ENCODE measurements at regions not wholly inside any gene's neighbourhood (a gene's known extent, or its start where the extent isn't known, plus 50 kb on each side); places are given as distances from the start of the nearest gene placed in this dataset.
"Not testable (repeated sequence)": the region's sequence is repeated elsewhere in the genome, so short reads cannot be mapped to it uniquely, and the experiment has no call there.

DNA sequence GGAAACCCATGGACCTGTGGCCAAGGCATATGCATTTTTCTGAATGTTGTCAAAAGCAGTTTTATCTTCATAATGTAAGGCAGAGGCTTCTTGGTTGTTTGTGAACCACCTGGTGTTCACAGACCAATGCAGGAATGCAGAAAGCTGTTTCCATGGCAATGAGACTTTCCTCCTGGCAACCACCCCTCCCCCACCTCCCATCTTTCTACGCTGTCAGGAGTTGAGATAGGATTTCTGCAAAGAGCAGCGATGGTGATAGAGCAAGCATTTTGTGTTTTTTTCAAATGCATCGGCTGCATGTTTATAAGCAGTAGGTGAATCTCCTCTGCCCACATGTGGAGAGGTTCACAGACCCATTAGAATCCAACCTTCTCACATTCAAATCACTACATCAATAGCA, 114.1 kb upstream of the SMLR1 start:
- peak; percentile 40 for DNase-seq (ENCODE audit: low spot score)

- no peak for DNase-seq (ENCODE audit: low spot score)
These were observed 112.1 kb upstream of the SMLR1 start for GRCh38 chr6:130715058-130715457.

GRCh38 chr6:130716466-130716865, 110.7 kb upstream of the SMLR1 start:
- no peak for DNase-seq (ENCODE audit: low spot score)

DNA sequence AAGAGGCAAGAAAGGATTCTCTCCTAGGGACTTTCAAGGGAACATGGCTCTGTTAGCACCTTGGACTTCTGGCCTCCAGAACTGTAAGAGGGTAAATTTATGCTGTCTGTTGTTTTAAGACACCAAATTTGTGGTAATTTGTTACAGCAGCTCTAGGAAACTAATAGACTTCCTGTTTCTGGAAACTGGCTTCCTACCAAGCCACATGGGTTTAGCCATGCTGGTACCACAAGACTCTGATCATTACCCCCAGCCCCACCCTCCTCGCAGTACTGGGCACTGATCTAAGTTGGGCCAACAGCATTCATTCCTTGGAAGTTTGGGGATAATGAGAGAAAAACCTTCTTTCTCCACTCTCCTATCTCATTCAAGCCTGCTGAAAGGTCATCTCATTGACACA, 109.5 kb upstream of the SMLR1 start:
- DNase-seq (ENCODE audit: low spot score): no peak

DNA sequence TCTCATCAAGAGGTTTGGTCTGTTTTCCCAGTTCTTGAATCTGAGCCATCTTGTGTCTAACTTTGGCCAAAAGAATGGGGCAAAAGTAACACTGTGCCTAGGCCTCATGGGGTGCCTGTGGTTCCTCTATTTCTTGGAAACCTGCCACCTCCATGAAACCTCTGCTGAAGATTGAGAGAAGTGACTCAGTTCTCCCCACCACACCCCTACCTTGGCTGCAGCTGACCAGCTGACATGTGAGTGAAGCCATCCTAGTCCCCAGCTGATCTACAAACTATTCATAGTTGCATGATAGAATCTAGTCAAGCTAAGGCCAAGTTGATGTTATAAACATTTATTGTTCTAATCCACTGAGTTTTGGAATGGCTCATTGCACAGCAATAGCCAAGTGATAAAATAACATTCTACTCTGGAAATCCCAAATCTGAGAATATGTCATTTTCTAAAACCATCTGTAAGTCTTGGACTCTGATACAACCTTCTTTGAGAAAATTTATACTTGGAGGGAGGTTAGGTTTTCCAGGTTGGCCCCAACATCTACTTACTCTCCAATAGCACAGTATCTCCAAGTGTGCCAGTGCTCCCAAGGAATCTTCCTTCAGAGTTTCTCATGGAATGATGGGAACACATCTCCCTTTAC, 107.0 kb upstream of the SMLR1 start:
- no peak for DNase-seq (ENCODE audit: low spot score)

- no peak for DNase-seq (ENCODE audit: low spot score)
These were observed 103.1 kb upstream of the SMLR1 start for GRCh38 chr6:130724089-130724488.

DNA sequence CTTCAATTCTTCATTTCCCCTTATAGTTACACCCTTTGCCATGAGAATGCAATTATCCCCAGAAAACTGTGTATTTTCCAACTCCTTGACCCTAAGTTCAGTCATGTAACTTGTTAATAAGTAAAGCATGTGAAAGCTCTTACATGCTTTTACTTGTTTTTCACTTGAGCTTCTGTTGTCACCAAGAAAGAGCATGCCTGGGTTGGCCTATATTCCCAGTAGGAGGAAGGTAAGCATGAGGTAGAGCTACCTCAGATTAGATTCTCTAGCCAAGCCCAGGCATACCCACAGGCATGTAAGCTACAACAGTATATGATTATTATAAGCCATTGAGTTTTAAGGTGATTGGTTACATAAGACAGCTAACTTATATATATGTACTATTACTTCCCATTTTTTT, 101.7 kb upstream of the SMLR1 start:
- no peak for DNase-seq (ENCODE audit: low spot score)

- DNase-seq (ENCODE audit: low spot score): not testable (repeated sequence)
These were observed 99.1 kb upstream of the SMLR1 start for GRCh38 chr6:130728064-130728463.

- no peak for DNase-seq (ENCODE audit: low spot score)
These were observed 96.6 kb upstream of the SMLR1 start for GRCh38 chr6:130730600-130730999.

DNA sequence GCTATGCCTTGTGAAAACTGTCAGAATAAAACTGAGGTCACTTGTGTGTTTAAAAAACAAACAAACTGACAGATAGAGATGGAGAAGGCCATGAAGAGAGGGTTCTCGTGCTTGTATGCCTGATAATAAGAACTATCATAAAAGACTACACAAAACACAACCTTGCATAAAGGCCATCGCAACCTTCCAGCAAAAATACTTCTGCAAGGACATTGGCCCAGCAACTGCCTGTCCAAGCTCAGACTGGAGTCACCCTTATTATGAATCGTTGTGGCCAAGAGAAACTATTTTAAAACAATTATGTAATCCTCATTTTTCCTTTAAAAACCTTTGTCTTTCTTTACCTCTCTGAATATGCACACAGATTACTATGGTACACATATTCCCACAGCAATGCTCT, 93.0 kb upstream of the SMLR1 start:
- no peak for DNase-seq (ENCODE audit: low spot score)

- DNase-seq (ENCODE audit: low spot score): no peak
These were observed 86.9 kb upstream of the SMLR1 start for GRCh38 chr6:130740308-130740707.

GRCh38 chr6:130742131-130742681, 85.0 kb upstream of the SMLR1 start:
- no peak for DNase-seq (ENCODE audit: low spot score)

- DNase-seq (ENCODE audit: low spot score): no peak
These were observed 84.0 kb upstream of the SMLR1 start for GRCh38 chr6:130743175-130743574.

DNA sequence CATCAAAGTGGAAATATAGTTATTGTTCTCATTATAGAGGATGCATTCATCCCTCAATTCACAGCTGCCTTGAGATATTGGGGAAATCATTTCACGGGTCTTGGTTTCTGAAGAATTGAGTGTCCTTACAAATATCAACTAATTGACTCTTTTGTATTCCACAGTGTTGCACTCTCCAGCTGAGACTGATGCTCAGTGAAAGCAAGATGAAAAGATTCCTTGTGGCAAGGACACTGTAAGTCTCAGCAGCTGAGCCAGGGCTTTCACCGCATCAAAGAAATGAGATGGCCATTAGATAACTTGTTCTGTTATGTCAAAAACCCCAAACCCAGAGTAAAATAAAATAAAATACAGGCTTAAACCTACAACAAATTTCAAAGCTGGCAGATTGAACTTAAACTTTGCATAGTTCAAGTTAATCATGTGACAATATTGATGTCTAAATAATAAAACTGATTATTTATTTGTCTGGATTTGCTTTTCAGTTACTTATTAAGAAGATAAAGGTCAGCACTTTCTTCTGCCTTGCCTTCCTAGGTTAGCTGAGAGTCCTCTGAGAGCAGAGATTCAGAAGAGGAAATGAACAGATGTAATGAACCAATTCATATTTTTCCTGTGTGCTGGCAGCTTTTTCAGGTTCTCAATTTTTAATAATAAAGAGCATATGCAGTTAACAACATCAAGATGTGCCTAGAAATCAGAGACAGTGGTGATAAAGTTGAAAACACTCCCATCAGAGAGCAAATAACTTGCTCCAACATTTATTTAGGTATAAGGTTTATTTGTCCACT, 82.4 kb upstream of the SMLR1 start:
- no peak for DNase-seq (ENCODE audit: low spot score)

DNA sequence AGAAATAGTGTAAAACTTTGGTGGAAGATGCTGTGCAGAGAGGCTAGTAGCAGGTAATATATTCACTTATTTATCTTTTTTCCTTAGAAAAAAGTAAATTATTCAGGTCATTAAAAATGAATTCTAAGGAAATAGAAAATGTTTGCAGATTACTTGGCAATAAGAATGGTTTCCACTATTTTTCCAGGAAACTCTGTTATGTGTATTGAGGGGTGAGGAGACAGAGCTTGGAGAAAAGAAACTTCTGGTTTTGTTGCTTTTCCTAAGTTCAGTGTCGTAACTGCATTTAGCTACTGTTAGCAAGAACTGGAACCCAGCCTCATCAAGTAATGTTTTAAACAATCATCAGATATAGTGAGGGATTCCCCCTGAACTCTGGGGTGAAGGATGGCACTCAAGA, 79.2 kb upstream of the SMLR1 start:
- DNase-seq (ENCODE audit: low spot score): no peak

DNA sequence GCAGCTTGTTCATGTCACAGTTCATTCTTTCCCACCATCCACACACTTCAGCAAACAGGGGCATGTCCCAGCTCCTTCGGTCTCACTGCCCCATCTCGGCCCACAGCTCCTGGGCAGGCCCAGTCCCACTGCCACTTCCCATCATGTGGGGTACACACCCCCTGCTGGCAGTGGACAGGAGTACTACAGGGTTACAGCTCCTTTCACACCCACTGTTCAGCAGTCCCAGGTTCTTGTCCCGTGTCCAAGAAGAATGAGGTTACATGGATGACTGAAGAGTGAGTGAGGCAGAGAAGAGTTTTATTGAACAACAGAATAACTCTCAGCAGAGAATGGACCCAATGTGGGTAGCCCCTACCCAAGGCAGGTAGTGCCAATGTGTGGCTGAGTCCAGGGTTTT, 77.8 kb upstream of the SMLR1 start:
- no peak for DNase-seq (ENCODE audit: low spot score)

DNA sequence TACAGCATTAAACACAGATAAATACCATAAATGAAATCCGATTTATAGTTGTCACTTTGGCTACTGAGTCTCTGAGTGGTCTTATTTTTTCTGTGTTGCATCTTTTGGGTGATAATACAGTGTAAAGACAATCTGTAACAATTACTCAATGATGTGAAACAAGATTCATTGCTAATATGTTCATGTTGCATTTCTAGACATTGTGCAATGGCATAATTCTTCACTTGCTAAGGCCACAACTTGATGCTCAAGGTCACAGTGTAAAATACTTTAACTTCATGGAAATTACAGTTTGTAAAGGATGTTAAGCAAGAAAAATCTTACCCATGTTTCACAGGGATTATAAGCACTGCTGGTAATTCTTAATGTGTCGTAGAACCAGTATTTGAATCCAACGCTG, 74.9 kb upstream of the SMLR1 start:
- no peak for DNase-seq (ENCODE audit: low spot score)

DNA sequence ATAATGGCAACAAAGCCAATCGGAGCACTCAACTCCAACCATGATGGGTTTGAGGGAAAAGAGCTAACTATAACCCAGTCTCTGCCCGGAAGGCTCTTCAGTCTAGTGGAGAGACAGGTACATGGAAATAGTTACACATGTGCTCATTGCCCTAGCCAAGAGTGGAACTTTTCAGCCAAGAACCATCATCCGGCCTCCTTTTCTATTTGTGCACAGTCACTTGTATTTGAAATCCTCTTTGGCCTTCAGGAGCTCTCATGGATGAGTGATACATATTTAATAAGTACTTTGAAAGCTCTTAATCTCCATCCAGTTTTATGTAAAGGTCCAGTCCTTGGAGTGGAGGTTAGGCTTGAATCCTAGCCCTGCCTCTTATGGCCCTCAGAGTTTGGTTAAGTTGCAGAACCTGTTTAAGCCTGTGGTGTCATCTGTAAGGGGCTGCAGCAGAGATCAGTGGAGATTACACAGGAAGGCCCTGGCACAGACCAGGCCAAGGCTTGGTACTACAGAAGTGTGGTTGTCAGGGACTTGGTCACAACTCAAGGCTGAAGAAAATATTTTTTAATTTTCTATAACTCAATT, 72.3 kb upstream of the SMLR1 start:
- no peak for DNase-seq (ENCODE audit: low spot score)

DNA sequence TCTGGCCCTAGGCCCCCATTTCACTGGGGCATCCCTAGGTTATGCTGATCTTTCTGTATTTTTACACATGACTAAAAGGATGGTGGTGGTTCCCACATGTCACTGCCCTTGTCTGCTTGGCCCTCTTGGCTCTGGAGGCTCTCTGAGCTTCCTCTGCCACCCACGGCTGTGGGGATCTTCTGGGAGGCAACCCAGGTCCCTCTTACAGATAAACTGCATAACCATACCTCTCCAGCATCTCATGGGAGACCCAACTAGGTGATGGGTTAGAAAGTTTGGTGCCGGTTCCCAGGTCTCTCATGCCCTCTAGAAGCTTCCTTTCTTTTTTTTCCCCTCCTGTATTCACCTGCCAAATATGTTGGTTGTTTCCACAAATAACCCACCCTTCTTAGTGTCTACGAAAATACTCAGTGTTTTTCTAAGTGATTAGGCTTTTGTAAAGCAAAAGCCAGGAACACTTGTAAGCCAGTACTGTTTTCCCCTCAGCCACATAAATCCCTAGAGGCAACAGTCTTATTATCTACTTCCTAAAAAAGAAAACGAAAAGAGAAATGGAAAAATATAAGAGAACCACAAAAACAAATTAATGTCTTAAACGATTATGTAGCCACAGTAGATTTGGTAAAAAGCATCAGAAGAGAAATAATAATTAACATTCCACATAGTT, 71.7 kb upstream of the SMLR1 start:
- DNase-seq (ENCODE audit: low spot score): no peak

- DNase-seq (ENCODE audit: low spot score): no peak
These were observed 70.4 kb upstream of the SMLR1 start for GRCh38 chr6:130756824-130757223.

DNA sequence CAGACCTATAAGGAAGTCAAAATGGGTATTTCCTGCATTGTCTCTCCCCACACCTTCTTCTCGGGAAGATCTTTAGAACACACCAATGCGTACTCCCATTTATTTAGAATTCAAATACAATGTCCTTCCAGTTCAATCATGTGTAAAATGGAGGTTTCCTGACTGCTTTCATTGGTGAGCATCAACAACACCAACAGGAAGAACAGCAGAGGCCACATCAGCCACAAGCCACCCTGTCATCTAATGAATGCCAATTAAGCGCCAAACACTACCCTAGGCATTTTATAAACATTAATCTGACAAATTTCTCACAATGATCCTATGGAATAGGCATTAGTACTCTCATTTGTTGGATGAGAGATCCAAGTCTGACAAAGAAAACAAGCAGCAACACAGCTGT, 68.4 kb upstream of the SMLR1 start:
- DNase-seq (ENCODE audit: low spot score): no peak

- no peak for DNase-seq (ENCODE audit: low spot score)
These were observed 67.2 kb upstream of the SMLR1 start for GRCh38 chr6:130760006-130760405.
